Vagina (tissue), 2 donors: ENCODE measurements at regions not wholly inside any gene's neighbourhood (a gene's known extent, or its start where the extent isn't known, plus 50 kb on each side); places are given as distances from the start of the nearest gene placed in this dataset.

Experiments
- DNase-seq, 2 donors: peaks; one replicate each; pipeline ENCODE4 v3.0.0-alpha.2; 2017; ENCODE audit errors: extremely low spot score in 2 of 2
- H3K27ac ChIP-seq: fragments of 200-600 bp; sonication (generic); one replicate; pipeline ENCODE4 v1.5.1; 2019
- H3K27me3 ChIP-seq: fragments of 200-600 bp; sonication (generic); one replicate; pipeline ENCODE4 v1.5.1; 2019
- H3K36me3 ChIP-seq, 2 donors: fragments of 200-600 bp; sonication (generic); one replicate each; pipeline ENCODE4 v1.5.1; 2017 to 2019
- H3K4me1 ChIP-seq: fragments of 200-600 bp; sonication (generic); one replicate; pipeline ENCODE4 v1.5.1; 2019
- H3K4me3 ChIP-seq, 2 donors: fragments of 200-600 bp; sonication (generic); 1 replicate in 1 of 2; 2 replicates in 1 of 2; pipeline ENCODE4 v1.5.1; 2016 to 2019
- H3K9me3 ChIP-seq: fragments of 200-600 bp; sonication (generic); one replicate; pipeline ENCODE4 v1.5.1; 2019
- POLR2A ChIP-seq, 2 donors: fragments of 450-650 bp; IDR thresholded peaks; one replicate each; pipeline ENCODE4 v1.6.1; 2017; ENCODE audit warnings: antibody characterized with exemption in 2 of 2, mild to moderate bottlenecking in 2 of 2, moderate library complexity in 2 of 2
- POLR2AphosphoS5 ChIP-seq, 2 donors: sonication (generic); formaldehyde crosslinking; IDR thresholded peaks; one replicate each; pipeline ENCODE4 v1.9.0; 2017; ENCODE audit warnings: antibody characterized with exemption in 2 of 2, mild to moderate bottlenecking in 2 of 2, low read depth in 1 of 2; ENCODE audit not compliant: insufficient read depth in 1 of 2
- intact Hi-C: fragments of 100-400 bp; cut with DNase I; formaldehyde crosslinking; loops from one replicate; pipeline ENCODE4 v1.15.1; 2023
- TF ChIP-seq, protein P1 (sequence below), 3 experiments: fragments of 450-650 bp in 2 of 3; fragments of 200-600 bp in 1 of 3; sonication (generic) in 1 of 3; IDR thresholded peaks; one replicate each; pipeline ENCODE4 v1.5.1; 2017 to 2019; ENCODE audit warnings: antibody characterized with exemption in 3 of 3, mild to moderate bottlenecking in 2 of 3, moderate library complexity in 2 of 3

DNA sequence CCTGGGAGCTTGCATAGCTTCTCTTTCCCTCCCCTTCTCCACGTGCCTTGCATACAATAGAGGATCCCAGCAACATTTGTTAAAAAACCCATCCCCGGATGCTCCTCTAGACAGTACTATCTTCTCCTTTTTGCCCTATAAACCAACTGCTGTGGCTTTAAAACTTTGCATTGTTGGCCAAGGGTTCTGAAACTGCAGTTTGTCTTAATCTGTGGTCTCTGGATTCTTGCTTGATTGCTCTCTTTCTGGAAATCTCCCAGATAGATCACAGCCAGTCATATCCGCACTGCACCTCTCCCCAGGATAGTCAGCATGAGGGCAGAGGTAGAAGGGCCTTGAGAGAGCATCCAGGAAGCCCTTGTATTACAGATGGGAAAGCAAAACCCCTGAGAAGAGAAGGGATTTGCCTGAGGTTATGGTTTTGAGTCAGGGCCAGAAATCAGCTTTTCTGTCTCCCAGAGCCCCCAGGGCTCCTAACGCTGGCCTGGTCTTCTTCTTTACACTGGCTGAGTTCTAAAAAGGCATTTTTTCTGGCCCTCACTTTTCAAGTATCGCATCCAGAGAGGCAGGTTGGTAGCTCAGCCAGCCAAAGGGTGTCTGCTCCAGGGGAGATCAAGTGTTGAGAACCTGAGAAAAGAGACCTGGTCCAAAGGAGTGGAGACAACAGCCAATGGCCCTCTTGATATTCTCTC lies 70.6 kb downstream of the ADM start:
- intact Hi-C loops, result loop anchor here (10.0 kb wide), 1 partner anchor 51 kb away; no protein-coding TSS in a partner anchor
- Histone ChIP-seq H3K9me3 (no peaks in the 10 kb centered on the region), H3K36me3 (no peaks in the 10 kb centered on the region), H3K27me3 (no peaks in the 10 kb centered on the region), H3K4me1 (peaks cover 7% of the 10 kb centered on the region), H3K4me3 (no peak overlapping the region), H3K27ac (no peak overlapping the region)
- TF ChIP-seq POLR2AphosphoS5 (IDR thresholded peaks at IDR 0.05; ENCODE audit: insufficient read depth in 1 of 2, low read depth in 1 of 2) (no peak), POLR2A (IDR thresholded peaks at IDR 0.05) (no peak)
- TF ChIP-seq, protein P1, sequence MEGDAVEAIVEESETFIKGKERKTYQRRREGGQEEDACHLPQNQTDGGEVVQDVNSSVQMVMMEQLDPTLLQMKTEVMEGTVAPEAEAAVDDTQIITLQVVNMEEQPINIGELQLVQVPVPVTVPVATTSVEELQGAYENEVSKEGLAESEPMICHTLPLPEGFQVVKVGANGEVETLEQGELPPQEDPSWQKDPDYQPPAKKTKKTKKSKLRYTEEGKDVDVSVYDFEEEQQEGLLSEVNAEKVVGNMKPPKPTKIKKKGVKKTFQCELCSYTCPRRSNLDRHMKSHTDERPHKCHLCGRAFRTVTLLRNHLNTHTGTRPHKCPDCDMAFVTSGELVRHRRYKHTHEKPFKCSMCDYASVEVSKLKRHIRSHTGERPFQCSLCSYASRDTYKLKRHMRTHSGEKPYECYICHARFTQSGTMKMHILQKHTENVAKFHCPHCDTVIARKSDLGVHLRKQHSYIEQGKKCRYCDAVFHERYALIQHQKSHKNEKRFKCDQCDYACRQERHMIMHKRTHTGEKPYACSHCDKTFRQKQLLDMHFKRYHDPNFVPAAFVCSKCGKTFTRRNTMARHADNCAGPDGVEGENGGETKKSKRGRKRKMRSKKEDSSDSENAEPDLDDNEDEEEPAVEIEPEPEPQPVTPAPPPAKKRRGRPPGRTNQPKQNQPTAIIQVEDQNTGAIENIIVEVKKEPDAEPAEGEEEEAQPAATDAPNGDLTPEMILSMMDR (IDR thresholded peaks at IDR 0.05), result no peak
- DNase-seq, result peak; percentile 58 to 71

DNA sequence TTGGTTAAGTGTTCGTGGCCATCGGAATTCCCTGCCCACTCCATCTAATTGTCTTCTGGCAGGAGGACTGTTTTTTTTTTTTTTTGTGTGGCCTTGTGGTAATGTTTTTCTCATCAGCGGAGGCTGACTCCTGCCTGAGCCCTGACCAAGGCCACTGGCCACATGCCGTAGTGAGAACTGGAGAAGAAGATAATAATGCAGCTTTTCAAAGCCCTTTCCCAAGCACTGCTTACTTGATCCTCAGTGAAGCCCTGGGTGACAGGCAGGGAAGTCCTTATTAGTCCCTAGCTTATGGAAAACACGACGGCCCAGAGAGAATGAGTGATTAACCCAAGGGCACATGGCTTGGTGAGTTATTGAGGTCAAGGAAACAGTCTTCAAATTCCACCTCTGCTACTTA lies 71.2 kb downstream of the ADM start:
- Histone ChIP-seq H3K4me1 (peaks cover 7% of the 10 kb centered on the region), H3K27ac (no peak overlapping the region)

DNA sequence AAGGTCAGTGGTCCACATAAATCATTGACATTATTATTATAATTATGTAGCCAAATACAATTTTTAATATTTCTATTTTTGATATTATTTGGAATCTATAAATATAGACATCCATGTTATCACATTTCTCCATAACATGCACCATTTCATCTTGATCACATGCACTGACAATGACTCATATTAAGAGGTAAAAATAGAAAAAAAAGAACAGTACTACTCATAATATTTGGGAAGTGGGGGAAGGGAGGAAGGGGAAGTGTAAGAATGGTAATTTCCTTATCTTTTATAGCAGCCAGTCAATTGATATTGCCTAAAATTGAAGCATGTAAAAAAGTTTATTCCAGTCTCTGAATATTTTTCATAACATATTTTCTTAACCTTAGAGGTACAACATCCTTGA lies 72.3 kb downstream of the ADM start:
- TF ChIP-seq POLR2AphosphoS5 (IDR thresholded peaks at IDR 0.05; ENCODE audit: insufficient read depth in 1 of 2, low read depth in 1 of 2), result no peak
- TF ChIP-seq, protein P1 (IDR thresholded peaks at IDR 0.05), result no peak
- no peak for TF ChIP-seq POLR2A (IDR thresholded peaks at IDR 0.05)
- H3K27ac ChIP-seq, result no peak overlapping the region
- H3K4me3 ChIP-seq, result no peak overlapping the region
- DNase-seq, result no peak
- no peaks in the 10 kb centered on the region for H3K27me3 ChIP-seq
- H3K36me3 ChIP-seq, result no peaks in the 10 kb centered on the region
- intact Hi-C loops, result loop anchor here (10.0 kb wide), 1 partner anchor 52 kb away; no protein-coding TSS in a partner anchor
- peaks cover 7% of the 10 kb centered on the region for H3K4me1 ChIP-seq
- H3K9me3 ChIP-seq, result no peaks in the 10 kb centered on the region

More for the DNA sequence above, 71.2 kb downstream of the ADM start:
- intact Hi-C loops, result loop anchor here (10.0 kb wide), 1 partner anchor 51 kb away; no protein-coding TSS in a partner anchor
- no peaks in the 10 kb centered on the region for H3K9me3 ChIP-seq
- H3K27me3 ChIP-seq, result no peaks in the 10 kb centered on the region
- TF ChIP-seq, protein P1 (IDR thresholded peaks at IDR 0.05), result no peak
- TF ChIP-seq POLR2A (IDR thresholded peaks at IDR 0.05) (no peak), POLR2AphosphoS5 (IDR thresholded peaks at IDR 0.05; ENCODE audit: insufficient read depth in 1 of 2, low read depth in 1 of 2) (no peak)
- H3K4me3 ChIP-seq, result no peak overlapping the region
- H3K36me3 ChIP-seq, result no peaks in the 10 kb centered on the region
- peak in 1 of 2 donors; percentile 54 for DNase-seq

DNA sequence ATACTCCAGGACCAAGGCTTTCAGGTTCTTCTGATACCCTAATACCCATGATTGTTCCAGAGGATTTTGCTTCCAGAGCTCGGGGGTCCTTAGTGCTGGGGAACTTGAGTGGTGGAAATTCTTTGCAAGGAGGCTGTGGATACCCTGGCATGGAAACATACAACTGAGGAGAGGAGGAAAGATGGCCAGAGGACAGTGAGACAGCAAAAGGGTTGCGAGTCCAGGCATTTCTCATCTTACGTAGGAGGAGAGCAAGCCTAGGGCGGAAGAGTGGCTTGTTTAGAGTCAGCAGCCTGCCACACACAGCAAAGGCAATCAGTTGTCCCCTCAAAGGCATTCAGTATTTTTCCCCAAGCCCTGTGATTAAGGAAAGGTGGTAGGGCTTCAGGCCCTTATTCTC lies 73.5 kb downstream of the ADM start:
- no peaks in the 10 kb centered on the region for H3K27me3 ChIP-seq
- intact Hi-C loops, result loop anchor here (10.0 kb wide), 1 partner anchor 54 kb away; no protein-coding TSS in a partner anchor

More for the DNA sequence above, 73.5 kb downstream of the ADM start:
- Histone ChIP-seq H3K36me3 (no peaks in the 10 kb centered on the region), H3K4me1 (peaks cover 7% of the 10 kb centered on the region), H3K4me3 (no peak overlapping the region), H3K9me3 (no peaks in the 10 kb centered on the region), H3K27ac (no peak overlapping the region)
- peak in 1 of 2 donors; percentile 42 for DNase-seq
- no peak for TF ChIP-seq POLR2AphosphoS5 (IDR thresholded peaks at IDR 0.05; ENCODE audit: insufficient read depth in 1 of 2, low read depth in 1 of 2)
- TF ChIP-seq, protein P1 (IDR thresholded peaks at IDR 0.05), result no peak
- TF ChIP-seq POLR2A (IDR thresholded peaks at IDR 0.05), result no peak
